Calu3 (cell line): ENCODE measurements at regions not wholly inside any gene's neighbourhood (a gene's known extent, or its start where the extent isn't known, plus 50 kb on each side); places are given as distances from the start of the nearest gene placed in this dataset.
A peak's percentile ranks its signal among the peaks of the same experiment; 100 is the strongest.

Experiments
- BruUV-seq: library from RNA; stranded (reverse); fragments of 400-500 nt; replicated peaks from 2 replicates; lab custom pipeline; 2021; lab: Mats Ljungman, UMichigan
- CTCF ChIA-PET: fragments of 300-600 bp; sonication (Branson Sonifier 250); formaldehyde crosslinking; loops from one replicate; lab custom pipeline; 2022; ENCODE audit warnings: antibody characterized with exemption; lab: Charles Lee
- DNase-seq: peaks from one replicate; pipeline ENCODE4 v3.0.0; 2022
- H3K27ac Mint-ChIP-seq: one replicate; pipeline ENCODE4 v1.8.0; 2022; ENCODE audit warnings: mixed read lengths; ENCODE audit not compliant: unreplicated experiment
- H3K27me3 Mint-ChIP-seq: one replicate; pipeline ENCODE4 v1.8.0; 2022; ENCODE audit warnings: mixed read lengths; ENCODE audit not compliant: unreplicated experiment
- H3K36me3 Mint-ChIP-seq: one replicate; pipeline ENCODE4 v1.8.0; 2022; ENCODE audit warnings: mild to moderate bottlenecking, moderate library complexity, mixed read lengths; ENCODE audit not compliant: insufficient read depth, unreplicated experiment
- H3K4me1 Mint-ChIP-seq: one replicate; pipeline ENCODE4 v1.8.0; 2022; ENCODE audit warnings: mild to moderate bottlenecking, low read depth, mixed read lengths; ENCODE audit not compliant: unreplicated experiment
- H3K4me3 Mint-ChIP-seq: one replicate; pipeline ENCODE4 v1.8.0; 2022; ENCODE audit warnings: mild to moderate bottlenecking, low read depth, moderate library complexity, mixed read lengths; ENCODE audit not compliant: unreplicated experiment
- H3K9me3 Mint-ChIP-seq: one replicate; pipeline ENCODE4 v1.8.0; 2022; ENCODE audit warnings: low read depth, mixed read lengths; ENCODE audit not compliant: unreplicated experiment
- intact Hi-C: fragments of 100-400 bp; cut with micrococcal nuclease; formaldehyde crosslinking; loops from one replicate; pipeline ENCODE4 v1.10.0; 2022; ENCODE audit not compliant: unreplicated experiment
- TF ChIP-seq, protein P1 (sequence below): fragments of 200-600 bp; IDR thresholded peaks from one replicate; pipeline ENCODE4 v1.8.0; 2022; ENCODE audit warnings: antibody characterized with exemption; ENCODE audit not compliant: unreplicated experiment

DNA sequence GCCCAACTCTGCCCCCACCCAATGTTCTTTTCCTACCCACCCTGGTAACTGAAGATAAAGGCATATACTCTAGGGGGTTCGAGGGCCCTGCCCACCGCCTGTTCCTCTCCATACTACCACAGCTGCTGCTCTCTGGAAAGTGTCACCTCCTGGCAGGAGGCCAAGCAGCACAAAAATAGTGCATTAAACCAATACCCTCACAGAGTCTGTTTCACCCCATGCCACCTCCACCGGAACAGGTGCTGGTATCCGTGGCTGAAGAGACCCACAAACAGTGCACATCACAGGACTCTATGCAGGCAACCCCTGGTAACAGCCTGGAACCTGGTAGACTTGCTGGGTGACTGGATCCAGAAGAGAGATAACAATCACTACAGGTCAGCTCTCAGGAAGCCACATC lies 85.1 kb upstream of the CTSO start:
- DNase-seq = no peak
- CTCF ChIA-PET = interaction anchor here (0.6 kb wide), 1 partner anchor 9 kb away, joined by 4 read pairs; no protein-coding TSS in a partner anchor
- TF ChIP-seq, protein P1, sequence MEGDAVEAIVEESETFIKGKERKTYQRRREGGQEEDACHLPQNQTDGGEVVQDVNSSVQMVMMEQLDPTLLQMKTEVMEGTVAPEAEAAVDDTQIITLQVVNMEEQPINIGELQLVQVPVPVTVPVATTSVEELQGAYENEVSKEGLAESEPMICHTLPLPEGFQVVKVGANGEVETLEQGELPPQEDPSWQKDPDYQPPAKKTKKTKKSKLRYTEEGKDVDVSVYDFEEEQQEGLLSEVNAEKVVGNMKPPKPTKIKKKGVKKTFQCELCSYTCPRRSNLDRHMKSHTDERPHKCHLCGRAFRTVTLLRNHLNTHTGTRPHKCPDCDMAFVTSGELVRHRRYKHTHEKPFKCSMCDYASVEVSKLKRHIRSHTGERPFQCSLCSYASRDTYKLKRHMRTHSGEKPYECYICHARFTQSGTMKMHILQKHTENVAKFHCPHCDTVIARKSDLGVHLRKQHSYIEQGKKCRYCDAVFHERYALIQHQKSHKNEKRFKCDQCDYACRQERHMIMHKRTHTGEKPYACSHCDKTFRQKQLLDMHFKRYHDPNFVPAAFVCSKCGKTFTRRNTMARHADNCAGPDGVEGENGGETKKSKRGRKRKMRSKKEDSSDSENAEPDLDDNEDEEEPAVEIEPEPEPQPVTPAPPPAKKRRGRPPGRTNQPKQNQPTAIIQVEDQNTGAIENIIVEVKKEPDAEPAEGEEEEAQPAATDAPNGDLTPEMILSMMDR = no peak
- Mint-ChIP-seq H3K4me1 (no peaks in the 10 kb centered on the region), H3K36me3 (no peaks in the 10 kb centered on the region), H3K27me3 (no peaks in the 10 kb centered on the region), H3K4me3 (no peak overlapping the region), H3K27ac (no peak overlapping the region), H3K9me3 (no peaks in the 10 kb centered on the region)
- intact Hi-C loops = no loop called here
- BruUV-seq = no TSS peak

DNA sequence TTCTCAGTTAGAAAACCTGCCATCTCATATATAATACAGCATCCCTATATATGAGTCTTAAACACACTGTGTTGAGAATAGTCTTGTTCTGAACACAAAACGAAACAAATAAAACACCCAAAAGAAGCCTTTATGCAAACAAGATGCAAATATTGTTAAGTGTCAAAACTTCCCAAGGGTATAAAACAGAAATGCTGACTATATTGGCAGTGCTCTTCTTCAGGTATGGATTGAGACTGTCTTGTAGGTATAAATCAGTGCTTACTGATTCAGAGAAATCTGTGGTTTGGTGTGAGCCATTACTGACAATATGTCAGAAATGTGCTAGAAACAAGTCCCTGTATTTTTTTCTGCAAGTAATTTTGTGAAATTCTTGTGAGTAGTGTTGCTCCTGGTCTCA lies 82.8 kb upstream of the CTSO start:
- DNase-seq = no peak
- H3K27me3 Mint-ChIP-seq = no peaks in the 10 kb centered on the region
- H3K4me1 Mint-ChIP-seq = no peaks in the 10 kb centered on the region
- H3K36me3 Mint-ChIP-seq = no peaks in the 10 kb centered on the region
- CTCF ChIA-PET = no interaction called here
- H3K27ac Mint-ChIP-seq = no peak overlapping the region
- no TSS peak for BruUV-seq
- TF ChIP-seq, protein P1 = no peak
- intact Hi-C loops = no loop called here
- H3K4me3 Mint-ChIP-seq = no peak overlapping the region
- H3K9me3 Mint-ChIP-seq = no peaks in the 10 kb centered on the region

DNA sequence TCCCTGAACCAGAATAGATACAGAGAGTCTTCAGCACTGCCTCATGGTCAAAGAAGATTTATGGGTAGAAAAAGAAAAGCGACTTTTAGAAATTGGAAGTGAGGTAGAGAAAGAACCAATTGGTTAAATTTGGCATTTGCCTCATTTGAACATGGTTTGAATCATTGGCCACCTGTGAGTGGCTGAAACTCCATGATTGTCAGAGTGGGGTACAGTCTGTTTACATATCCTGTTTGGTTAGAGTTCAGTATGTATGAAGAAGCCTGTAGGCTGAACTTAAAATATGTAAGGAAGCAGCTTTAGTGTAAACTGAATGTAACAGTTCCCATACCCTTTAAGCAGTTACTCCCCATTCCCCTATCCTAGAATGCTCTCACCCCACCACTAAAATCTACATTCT lies 76.0 kb upstream of the CTSO start:
- Mint-ChIP-seq H3K27me3 (no peaks in the 10 kb centered on the region), H3K36me3 (no peaks in the 10 kb centered on the region), H3K4me3 (no peak overlapping the region), H3K9me3 (no peaks in the 10 kb centered on the region), H3K27ac (no peak overlapping the region), H3K4me1 (no peaks in the 10 kb centered on the region)
- no TSS peak for BruUV-seq
- intact Hi-C loops = no loop called here
- DNase-seq = no peak
- TF ChIP-seq, protein P1 = no peak
- CTCF ChIA-PET = interaction anchor here (0.7 kb wide), 2 partner anchors 9 to 109 kb away, joined by 3 to 4 read pairs; no protein-coding TSS in a partner anchor

DNA sequence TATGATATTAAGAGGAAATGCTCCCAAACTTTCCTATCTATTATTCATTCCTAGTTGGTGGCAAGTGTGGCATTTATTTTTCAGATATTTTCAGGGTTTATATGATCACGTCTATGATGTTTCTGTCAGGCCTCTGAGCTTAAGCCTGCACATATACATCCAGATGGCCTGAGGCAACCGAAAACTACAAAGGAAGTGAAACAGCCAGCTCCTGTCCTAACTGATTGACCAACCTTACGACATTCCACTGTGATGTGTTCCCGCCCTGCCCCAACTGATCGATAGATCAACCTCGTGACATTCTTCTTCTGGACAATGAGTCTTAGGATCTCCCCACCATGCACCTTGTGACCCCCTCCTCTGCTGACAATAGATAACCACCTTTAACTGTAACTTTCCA lies 67.6 kb upstream of the CTSO start:
- Mint-ChIP-seq H3K4me1 (peaks cover 33% of the 10 kb centered on the region), H3K9me3 (no peaks in the 10 kb centered on the region), H3K4me3 (peak overlapping the region; percentile 44), H3K27me3 (no peaks in the 10 kb centered on the region), H3K27ac (peak overlapping the region; percentile 22), H3K36me3 (no peaks in the 10 kb centered on the region)
- no TSS peak for BruUV-seq
- peak; percentile 50 for DNase-seq
- CTCF ChIA-PET = no interaction called here
- TF ChIP-seq, protein P1 = no peak
- intact Hi-C loops = no loop called here
